M059J (cell line): ENCODE measurements at regions not wholly inside any gene's neighbourhood (a gene's known extent, or its start where the extent isn't known, plus 50 kb on each side); places are given as distances from the start of the nearest gene placed in this dataset.

Experiments used
- DNase-seq: peaks from one replicate; pipeline ENCODE4 v3.0.0-alpha.2; 2012; ENCODE audit warnings: low read depth

DNA sequence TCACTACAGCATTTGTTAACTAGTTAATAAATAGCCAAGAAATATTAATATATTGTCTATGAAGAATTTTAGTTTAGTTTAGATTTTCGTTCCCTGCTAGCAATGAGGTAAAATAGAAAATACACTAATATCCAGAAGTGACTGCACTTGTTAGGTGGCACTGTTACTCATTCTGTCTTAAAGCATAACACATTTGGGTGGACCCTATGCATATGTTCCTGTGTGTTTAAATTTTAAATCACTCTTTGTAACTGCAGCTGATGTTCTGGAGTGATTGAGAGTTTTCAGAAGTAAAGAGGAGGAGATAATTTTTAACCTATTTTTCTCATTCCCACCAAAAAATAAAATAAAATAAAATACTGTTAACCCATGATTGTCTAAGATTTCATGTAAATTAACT, 73.9 kb upstream of the SOX4 start:
- no peak for DNase-seq

GRCh38 chr6:21521276-21521675, 72.3 kb upstream of the SOX4 start:
- no peak for DNase-seq

DNA sequence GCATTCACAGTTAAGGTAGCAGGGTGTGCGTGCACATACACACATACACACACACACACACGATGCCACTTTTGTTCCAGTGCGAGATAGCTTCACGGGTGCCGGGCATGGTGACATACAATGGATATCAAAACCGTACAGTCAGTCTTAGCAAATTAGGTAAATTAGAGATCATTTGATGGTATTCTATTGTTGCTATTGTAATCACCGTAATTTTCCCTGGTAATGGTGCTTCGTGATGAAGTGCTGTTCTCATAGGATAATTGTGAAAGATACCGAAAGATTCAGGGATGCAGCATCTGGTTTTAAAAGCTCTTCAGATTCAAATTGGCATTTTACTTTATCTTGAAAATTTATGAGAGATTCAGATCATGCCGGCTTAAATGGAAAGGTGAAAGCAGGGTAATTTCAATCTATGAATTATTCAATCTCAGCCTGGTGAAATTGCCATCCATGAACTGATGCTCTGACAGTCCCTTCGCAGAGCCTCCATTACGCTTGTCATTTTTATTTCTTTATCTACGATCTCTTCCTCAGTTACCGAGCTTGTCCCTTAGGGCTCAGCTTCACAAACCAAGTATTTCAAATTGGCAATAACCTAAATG, 71.3 kb upstream of the SOX4 start:
- no peak for DNase-seq

- DNase-seq: no peak
These were observed 70.6 kb upstream of the SOX4 start for GRCh38 chr6:21522797-21523456.

- no peak for DNase-seq
These were observed 69.9 kb upstream of the SOX4 start for GRCh38 chr6:21523652-21524051.

DNA sequence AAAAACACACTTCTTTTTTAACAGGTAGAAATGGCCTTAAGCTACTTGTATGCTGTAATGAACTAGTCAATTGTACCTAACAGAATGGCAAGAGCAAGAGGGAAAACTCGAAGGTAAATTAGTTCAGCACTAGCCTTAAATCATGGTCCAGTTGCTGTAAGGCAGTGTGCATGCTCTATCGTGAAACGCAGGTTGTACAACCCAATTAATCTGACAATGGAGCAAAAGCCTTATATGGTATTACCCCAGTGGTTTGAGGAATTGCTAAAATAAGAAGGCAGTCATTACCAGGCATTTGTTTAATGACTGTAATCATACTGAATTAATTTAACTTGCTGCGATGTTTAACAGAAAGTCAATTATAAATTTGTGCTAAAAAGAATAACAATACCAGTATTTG, 69.3 kb upstream of the SOX4 start:
- no peak for DNase-seq

DNA sequence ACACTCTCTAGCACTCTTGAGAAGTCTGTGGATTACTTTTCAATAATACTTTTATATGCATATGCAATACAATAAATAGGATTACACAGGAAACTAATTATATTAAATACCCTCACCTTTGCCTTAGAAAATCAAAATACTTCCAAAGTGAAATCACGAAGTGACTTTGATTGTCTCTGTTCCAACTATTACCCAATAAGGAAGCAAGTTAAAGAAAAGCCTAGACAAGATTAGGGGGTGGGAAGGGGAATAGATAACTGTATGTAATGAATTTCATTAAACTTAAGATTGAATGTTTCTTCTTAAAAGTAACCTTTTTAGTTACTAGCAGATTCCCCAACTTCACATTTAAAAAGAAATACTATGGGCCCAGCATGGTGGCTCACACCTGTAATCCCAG, 66.6 kb upstream of the SOX4 start:
- no peak for DNase-seq

DNA sequence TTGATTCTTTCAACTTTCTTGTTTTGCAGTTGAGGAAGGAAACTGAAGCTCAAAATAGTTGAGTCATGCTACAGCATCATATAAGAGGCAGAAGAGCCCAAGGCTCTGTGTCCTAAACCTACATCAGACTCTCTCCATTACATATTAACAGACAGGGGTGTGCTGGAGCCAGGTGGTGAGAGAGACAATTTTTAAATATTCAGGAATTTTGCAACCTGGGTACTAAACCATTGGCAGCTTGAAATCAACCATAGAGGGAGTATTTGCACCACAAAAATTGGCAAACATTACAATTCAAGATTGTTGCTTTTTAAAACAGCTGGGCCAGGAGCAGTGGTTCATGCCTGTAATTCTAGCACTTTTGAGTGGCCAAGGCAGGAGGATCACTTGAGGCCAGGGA, 65.8 kb upstream of the SOX4 start:
- no peak for DNase-seq

DNA sequence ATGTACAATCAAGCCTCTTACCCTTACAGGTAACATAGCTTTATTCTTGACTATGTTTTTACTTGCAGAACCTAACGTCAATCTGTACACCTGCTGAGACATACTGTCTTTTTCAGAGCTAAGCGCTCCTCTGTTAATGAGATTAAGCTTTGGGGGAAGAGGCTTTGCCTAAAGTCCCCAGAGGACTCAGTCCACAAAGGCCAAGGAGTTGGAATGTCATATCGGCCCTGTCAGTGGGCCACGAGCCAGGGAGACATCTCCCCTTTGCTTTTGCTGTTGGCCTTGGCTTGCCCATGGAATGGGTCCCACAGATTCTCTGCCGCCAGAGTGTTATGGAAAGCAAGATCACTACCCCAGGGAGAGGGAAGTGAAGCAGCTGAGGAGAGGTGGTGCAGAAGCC, 64.1 kb upstream of the SOX4 start:
- DNase-seq: no peak

DNA sequence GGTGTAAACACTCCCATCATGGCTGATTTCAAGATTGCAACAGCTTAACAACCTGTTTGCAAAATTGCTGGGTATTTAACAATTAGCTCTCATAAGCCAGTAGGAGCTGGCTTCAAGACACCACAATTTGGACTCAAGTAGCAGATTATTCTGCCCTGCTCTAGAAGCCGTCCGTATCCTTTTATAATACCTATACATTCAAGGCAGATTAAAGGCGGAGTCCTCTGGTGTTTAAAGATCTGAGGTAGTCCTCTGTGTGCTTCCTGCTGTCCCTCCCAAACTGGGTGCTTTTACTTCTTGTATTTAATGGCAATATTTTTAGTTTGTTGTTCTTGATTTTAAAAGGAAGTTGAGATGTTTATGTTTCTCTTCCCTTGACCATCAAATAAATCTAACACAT, 62.2 kb upstream of the SOX4 start:
- DNase-seq: no peak

DNA sequence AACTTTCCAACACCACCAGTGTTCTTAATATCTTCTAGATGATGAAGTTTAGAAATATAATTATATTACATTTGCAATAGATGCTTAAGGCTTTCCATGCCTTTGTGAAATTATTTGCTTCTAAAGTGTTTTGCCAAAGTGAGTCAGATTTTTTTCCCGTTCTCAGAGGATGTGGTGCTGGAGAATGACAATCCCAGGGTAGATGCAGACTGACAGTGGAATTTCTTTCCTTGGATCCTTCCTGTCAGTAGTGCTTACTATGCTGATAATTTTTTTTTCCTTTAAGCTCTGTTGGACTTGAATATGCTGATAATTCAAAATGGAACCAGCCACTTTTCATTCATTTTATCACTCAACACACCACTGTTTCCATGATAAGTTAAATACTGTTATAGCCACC, 59.9 kb upstream of the SOX4 start:
- DNase-seq: peak; percentile 48

- no peak for DNase-seq
These were observed 57.2 kb upstream of the SOX4 start for GRCh38 chr6:21536280-21536766.

GRCh38 chr6:21537637-21538036, 55.9 kb upstream of the SOX4 start:
- no peak for DNase-seq

DNA sequence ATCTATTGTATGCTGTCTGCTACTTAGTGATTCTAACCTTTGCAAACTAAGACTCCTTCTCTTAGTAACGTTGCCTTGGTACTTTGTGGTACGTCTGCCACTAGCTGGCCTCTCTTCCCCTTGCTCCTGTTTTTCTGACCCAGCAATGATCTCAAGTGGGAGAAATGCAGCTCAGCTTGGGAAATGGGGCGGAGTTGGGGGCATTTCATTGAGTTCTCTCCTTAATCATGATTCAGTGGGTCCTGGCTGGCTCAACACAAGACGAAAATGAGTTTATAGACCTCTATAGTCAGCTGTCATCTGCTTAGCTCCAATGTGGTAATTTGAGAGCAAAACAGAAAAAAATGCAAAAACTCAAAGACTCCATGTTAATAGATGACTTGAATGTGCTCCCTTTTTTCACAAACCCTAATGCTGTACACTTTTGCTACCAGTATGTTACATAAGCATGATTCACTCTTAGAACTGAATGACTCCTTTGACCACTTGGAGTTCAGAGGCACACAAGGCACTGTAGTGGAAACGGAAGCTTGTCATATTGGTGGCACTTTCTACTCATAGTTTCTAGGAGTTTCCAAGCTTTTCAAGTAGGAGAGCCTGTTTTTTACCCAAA, 55.3 kb upstream of the SOX4 start:
- peak; percentile 70 for DNase-seq

GRCh38 chr6:21539621-21540100, 53.9 kb upstream of the SOX4 start:
- DNase-seq: no peak
